Urinary bladder (tissue), 3 donors: ENCODE measurements at regions not wholly inside any gene's neighbourhood (a gene's known extent, or its start where the extent isn't known, plus 50 kb on each side); places are given as distances from the start of the nearest gene placed in this dataset.

Source experiments
- DNase-seq: peaks from one replicate; pipeline ENCODE4 v3.0.0-alpha.2; 2015; ENCODE audit errors: extremely low spot score
- H3K27ac ChIP-seq: one replicate; pipeline ENCODE4 v1.5.1; 2013; ENCODE audit warnings: low read depth, mild to moderate bottlenecking, moderate library complexity
- H3K36me3 ChIP-seq: one replicate; pipeline ENCODE4 v1.6.1; 2013; ENCODE audit warnings: mild to moderate bottlenecking, moderate library complexity; ENCODE audit not compliant: insufficient read depth
- H3K4me1 ChIP-seq: one replicate; pipeline ENCODE4 v1.6.1; 2013; ENCODE audit warnings: mild to moderate bottlenecking, moderate library complexity; ENCODE audit not compliant: insufficient read depth
- H3K4me3 ChIP-seq: one replicate; pipeline ENCODE4 v1.5.1; 2013; ENCODE audit warnings: low read depth, low read length
- WGBS: extraction: QIAGEN DNeasy Blood & Tissue Kit; methylation state at CpG from one replicate; pipeline ENCODE4 v1.1.7; 2013; 5-methylcytosine and 5-hydroxymethylcytosine counted together
- donor health status: healthy with polysubstance abuse.
- donor health status: healthy.

- Histone ChIP-seq H3K27ac (no peak overlapping the region), H3K4me1 (no peaks in the 10 kb centered on the region), H3K36me3 (no peaks in the 10 kb centered on the region), H3K4me3 (no peak overlapping the region)
- 96% methylated on average over 4 of the region's 4 CpGs for WGBS
- no peak for DNase-seq
Observed at GRCh38 chr7:1309290-1309689, 76.6 kb downstream of the UNCX start.

GRCh38 chr7:1309996-1310395 lies 77.3 kb downstream of the UNCX start:
- Histone ChIP-seq H3K4me3 (no peak overlapping the region), H3K4me1 (no peaks in the 10 kb centered on the region), H3K27ac (no peak overlapping the region), H3K36me3 (no peaks in the 10 kb centered on the region)
- no peak for DNase-seq
- 64% methylated on average over 7 of the region's 7 CpGs for WGBS

- no peak for DNase-seq
- Histone ChIP-seq H3K27ac (no peak overlapping the region), H3K36me3 (no peaks in the 10 kb centered on the region), H3K4me3 (no peak overlapping the region), H3K4me1 (no peaks in the 10 kb centered on the region)
- WGBS, result 77% methylated on average over 23 of the region's 23 CpGs
Observed at GRCh38 chr7:1310936-1311335, 78.3 kb downstream of the UNCX start.

DNA sequence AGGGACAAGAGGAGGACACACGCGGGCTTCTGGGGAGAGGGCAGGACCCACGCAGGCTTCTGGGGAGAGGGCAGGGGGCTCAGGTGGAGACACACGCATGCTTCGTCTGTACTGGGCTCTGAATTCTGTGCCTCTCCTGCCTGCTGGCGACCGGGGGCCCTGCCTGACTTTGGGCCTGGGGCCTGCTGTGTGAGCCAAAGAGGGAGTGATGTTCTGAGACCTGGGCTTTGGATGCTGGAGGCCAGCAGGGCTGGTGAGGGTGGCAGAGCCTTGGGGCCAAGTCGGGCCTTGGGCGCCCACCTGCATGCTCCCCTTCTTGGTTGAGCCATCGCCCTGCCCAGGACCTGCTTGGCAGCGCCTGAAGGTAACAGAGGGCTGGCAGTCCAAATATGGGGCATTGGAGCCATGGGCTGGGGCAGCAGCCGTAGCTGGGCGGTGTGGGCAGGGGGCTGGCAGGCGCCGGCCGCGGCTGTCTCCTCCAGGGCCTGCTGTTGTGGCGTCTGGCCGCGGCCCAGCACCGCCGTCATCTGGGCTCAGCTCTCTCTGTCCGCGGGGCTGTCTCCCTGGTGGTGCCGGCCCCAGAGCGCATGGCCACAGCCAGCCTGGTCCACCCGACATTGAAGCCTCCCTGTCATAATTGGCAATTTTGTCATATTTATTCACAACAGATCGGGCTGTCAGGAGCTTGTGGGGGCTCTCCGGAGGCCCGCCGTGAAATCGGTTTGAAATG lies 78.9 kb downstream of the UNCX start:
- WGBS, result 88% methylated on average over 32 of the region's 32 CpGs
- Histone ChIP-seq H3K36me3 (no peaks in the 10 kb centered on the region), H3K4me3 (no peak overlapping the region), H3K4me1 (no peaks in the 10 kb centered on the region), H3K27ac (no peak overlapping the region)
- no peak for DNase-seq

- Histone ChIP-seq H3K4me1 (no peaks in the 10 kb centered on the region), H3K36me3 (no peaks in the 10 kb centered on the region), H3K27ac (no peak overlapping the region), H3K4me3 (no peak overlapping the region)
- WGBS, result 92% methylated on average over 30 of the region's 30 CpGs
- no peak for DNase-seq
Observed at GRCh38 chr7:1312136-1313070, 79.7 kb downstream of the UNCX start.

DNA sequence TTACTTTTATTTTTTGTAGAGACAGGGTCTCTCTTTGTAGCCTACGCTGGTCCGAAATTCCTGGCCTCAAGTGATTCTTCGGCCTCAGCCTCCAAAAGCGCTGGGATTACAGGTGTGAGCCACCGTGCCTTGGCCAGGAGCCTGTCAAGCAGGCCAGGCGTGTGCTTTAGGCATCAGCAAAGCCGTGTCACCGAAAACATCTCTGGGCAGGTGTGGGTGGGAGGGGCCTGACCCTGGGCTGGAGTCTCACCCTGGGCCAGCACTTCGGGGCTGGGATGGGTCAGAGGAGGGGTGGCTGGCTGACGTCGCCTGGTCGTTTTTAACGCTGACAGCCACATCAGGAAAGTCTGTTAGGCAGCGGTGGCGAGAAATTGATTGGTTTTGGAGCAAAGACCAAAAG lies 80.9 kb downstream of the UNCX start:
- 63% methylated on average over 15 of the region's 15 CpGs for WGBS

GRCh38 chr7:1314021-1314907 lies 81.6 kb downstream of the UNCX start:
- Histone ChIP-seq H3K36me3 (no peaks in the 10 kb centered on the region), H3K4me3 (no peak overlapping the region), H3K4me1 (no peaks in the 10 kb centered on the region), H3K27ac (no peak overlapping the region)
- WGBS, result 69% methylated on average over 28 of the region's 28 CpGs
- no peak for DNase-seq

More for the DNA sequence above, 80.9 kb downstream of the UNCX start:
- Histone ChIP-seq H3K36me3 (no peaks in the 10 kb centered on the region), H3K4me3 (no peak overlapping the region), H3K4me1 (no peaks in the 10 kb centered on the region), H3K27ac (no peak overlapping the region)
- DNase-seq, result no peak

GRCh38 chr7:1314908-1315450 lies 82.3 kb downstream of the UNCX start:
- no peaks in the 10 kb centered on the region for H3K36me3 ChIP-seq
- H3K4me1 ChIP-seq, result no peaks in the 10 kb centered on the region
- no peak for DNase-seq
- no peak overlapping the region for H3K27ac ChIP-seq
- H3K4me3 ChIP-seq, result no peak overlapping the region
- 85% methylated on average over 26 of the region's 26 CpGs for WGBS

GRCh38 chr7:1316086-1316485 lies 83.4 kb downstream of the UNCX start:
- no peak overlapping the region for H3K27ac ChIP-seq
- H3K4me1 ChIP-seq, result no peaks in the 10 kb centered on the region
- H3K4me3 ChIP-seq, result no peak overlapping the region
- no peak for DNase-seq
- no peaks in the 10 kb centered on the region for H3K36me3 ChIP-seq
- WGBS, result 61% methylated on average over 10 of the region's 10 CpGs

GRCh38 chr7:1317646-1318045 lies 85.0 kb downstream of the UNCX start:
- 76% methylated on average over 15 of the region's 15 CpGs for WGBS
- DNase-seq, result no peak
- H3K36me3 ChIP-seq, result no peaks in the 10 kb centered on the region
- no peak overlapping the region for H3K4me3 ChIP-seq
- H3K27ac ChIP-seq, result no peak overlapping the region
- H3K4me1 ChIP-seq, result no peaks in the 10 kb centered on the region

DNA sequence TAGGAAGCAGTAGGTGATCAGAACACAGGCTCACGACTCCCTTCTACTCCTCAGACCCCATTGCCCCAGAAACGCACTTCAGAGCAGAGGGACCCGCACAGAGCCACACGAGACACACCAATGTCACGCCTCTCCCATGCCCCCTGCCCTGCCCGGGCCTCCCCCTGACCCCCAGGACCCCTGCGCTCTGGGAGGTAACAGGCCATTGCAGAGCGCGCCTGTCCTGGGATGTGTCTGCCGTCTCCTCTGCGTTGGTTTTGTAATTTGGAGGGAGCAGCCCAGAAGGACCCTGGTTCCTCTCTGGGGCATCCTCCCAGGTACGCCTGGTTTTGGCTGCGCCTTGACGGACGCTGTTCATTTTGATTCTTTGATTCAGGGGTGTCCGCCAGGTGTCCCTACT lies 85.4 kb downstream of the UNCX start:
- Histone ChIP-seq H3K36me3 (no peaks in the 10 kb centered on the region), H3K4me3 (no peak overlapping the region), H3K27ac (no peak overlapping the region), H3K4me1 (no peaks in the 10 kb centered on the region)
- 78% methylated on average over 16 of the region's 16 CpGs for WGBS
- no peak for DNase-seq

- Histone ChIP-seq H3K4me1 (no peaks in the 10 kb centered on the region), H3K36me3 (no peaks in the 10 kb centered on the region), H3K27ac (no peak overlapping the region), H3K4me3 (no peak overlapping the region)
- 73% methylated on average over 18 of the region's 18 CpGs for WGBS
- no peak for DNase-seq
Observed at GRCh38 chr7:1318661-1319060, 86.0 kb downstream of the UNCX start.

GRCh38 chr7:1320616-1321240 lies 88.1 kb downstream of the UNCX start:
- no peak for DNase-seq
- H3K4me1 ChIP-seq, result no peaks in the 10 kb centered on the region

More at GRCh38 chr7:1320616-1321240, 88.1 kb downstream of the UNCX start:
- 77% methylated on average over 17 of the region's 17 CpGs for WGBS
- no peaks in the 10 kb centered on the region for H3K36me3 ChIP-seq
- no peak overlapping the region for H3K27ac ChIP-seq
- H3K4me3 ChIP-seq, result no peak overlapping the region
